AG09309 (cell line): ENCODE measurements at regions not wholly inside any gene's neighbourhood (a gene's known extent, or its start where the extent isn't known, plus 50 kb on each side); places are given as distances from the start of the nearest gene placed in this dataset.

Source experiments
- DNase-seq: peaks from one replicate; pipeline ENCODE4 v3.0.0-alpha.2; 2010; ENCODE audit warnings: low read depth
- H3K4me3 ChIP-seq: 2 replicates; pipeline ENCODE4 v1.5.1; 2011; ENCODE audit warnings: mild to moderate bottlenecking, low read depth, low read length, moderate library complexity; ENCODE audit not compliant: control insufficient read depth
- CTCF ChIP-seq: IDR thresholded peaks from 2 replicates; pipeline ENCODE4 v1.5.1; 2011; ENCODE audit warnings: mild to moderate bottlenecking, low read depth, low read length, inconsistent platforms; ENCODE audit not compliant: insufficient read depth, control insufficient read depth; ENCODE audit errors: missing control alignments

- TF ChIP-seq CTCF: no peak
- no peak overlapping the region for H3K4me3 ChIP-seq
- DNase-seq: no peak
Observed at GRCh38 chr13:83810136-83810535, 72.1 kb downstream of the SLITRK1 start.

- no peak overlapping the region for H3K4me3 ChIP-seq
- no peak for DNase-seq
Observed at GRCh38 chr13:83804356-83804962, 77.8 kb downstream of the SLITRK1 start.

GRCh38 chr13:83798731-83799130 is 83.5 kb downstream of the SLITRK1 start:
- peak; percentile 29 for DNase-seq
- TF ChIP-seq CTCF: no peak
- H3K4me3 ChIP-seq: no peak overlapping the region

More at GRCh38 chr13:83804356-83804962, 77.8 kb downstream of the SLITRK1 start:
- no peak for TF ChIP-seq CTCF

- no peak for TF ChIP-seq CTCF
- DNase-seq: no peak
- H3K4me3 ChIP-seq: no peak overlapping the region
Observed at GRCh38 chr13:83796364-83796763, 85.9 kb downstream of the SLITRK1 start.

- DNase-seq: no peak
- H3K4me3 ChIP-seq: no peak overlapping the region
- no peak for TF ChIP-seq CTCF
Observed at GRCh38 chr13:83794583-83794982, 87.7 kb downstream of the SLITRK1 start.

- TF ChIP-seq CTCF: peak; percentile 41
- no peak overlapping the region for H3K4me3 ChIP-seq
- no peak for DNase-seq
Observed at GRCh38 chr13:83780227-83780626, 102.0 kb downstream of the SLITRK1 start.

GRCh38 chr13:83773961-83774360 is 108.3 kb downstream of the SLITRK1 start:
- no peak for DNase-seq
- no peak overlapping the region for H3K4me3 ChIP-seq
- no peak for TF ChIP-seq CTCF
